Central memory CD8-positive, alpha-beta T cell (primary cell): ENCODE measurements at regions not wholly inside any gene's neighbourhood (a gene's known extent, or its start where the extent isn't known, plus 50 kb on each side); places are given as distances from the start of the nearest gene placed in this dataset.

Source experiments
- ATAC-seq: fragments of 150-1000 bp; cut with Tn5 transposase; replicated peaks from 2 replicates; pipeline ENCODE4 v1.10.0; 2022; ENCODE audit warnings: mild to moderate bottlenecking, moderate FRiP score, moderate number of reproducible peaks; ENCODE audit not compliant: poor library complexity, severe bottlenecking; ENCODE audit errors: extremely low read depth
- DNase-seq, 2 donors: peaks; one replicate each; pipeline ENCODE4 v3.0.0; 2021; ENCODE audit warnings: low spot score in 2 of 2
- H3K27ac Mint-ChIP-seq: one replicate; pipeline ENCODE4 v1.8.0; 2022; ENCODE audit warnings: low read depth, mild to moderate bottlenecking, moderate library complexity, mixed read lengths
- H3K27me3 Mint-ChIP-seq: one replicate; pipeline ENCODE4 v1.8.0; 2022; ENCODE audit warnings: mixed read lengths
- H3K36me3 Mint-ChIP-seq: one replicate; pipeline ENCODE4 v1.8.0; 2022; ENCODE audit warnings: mild to moderate bottlenecking, moderate library complexity, mixed read lengths; ENCODE audit not compliant: insufficient read depth
- H3K4me1 Mint-ChIP-seq: one replicate; pipeline ENCODE4 v1.8.0; 2022; ENCODE audit warnings: mixed read lengths
- H3K4me3 Mint-ChIP-seq: one replicate; pipeline ENCODE4 v1.8.0; 2022; ENCODE audit warnings: mild to moderate bottlenecking, moderate library complexity, mixed read lengths
- H3K9me3 Mint-ChIP-seq: one replicate; pipeline ENCODE4 v1.8.0; 2022; ENCODE audit warnings: mixed read lengths

GRCh38 chr13:99662678-99663077 is 161.4 kb downstream of the TM9SF2 start:
- no peak for ATAC-seq
- DNase-seq: no peak
- peaks cover 7% of the 10 kb centered on the region for H3K36me3 Mint-ChIP-seq
- H3K27ac Mint-ChIP-seq: no peak overlapping the region
- H3K27me3 Mint-ChIP-seq: no peaks in the 10 kb centered on the region
- no peak overlapping the region for H3K4me3 Mint-ChIP-seq
- H3K4me1 Mint-ChIP-seq: peaks cover 18% of the 10 kb centered on the region
- no peaks in the 10 kb centered on the region for H3K9me3 Mint-ChIP-seq

- H3K27ac Mint-ChIP-seq: no peak overlapping the region
- DNase-seq (no peak), ATAC-seq (no peak)
- H3K4me3 Mint-ChIP-seq: no peak overlapping the region
- H3K9me3 Mint-ChIP-seq: no peaks in the 10 kb centered on the region
- no peaks in the 10 kb centered on the region for H3K27me3 Mint-ChIP-seq
- peaks cover 7% of the 10 kb centered on the region for H3K36me3 Mint-ChIP-seq
- H3K4me1 Mint-ChIP-seq: peaks cover 27% of the 10 kb centered on the region
Observed at GRCh38 chr13:99661791-99662190, 160.5 kb downstream of the TM9SF2 start.

GRCh38 chr13:99659866-99660554 is 158.7 kb downstream of the TM9SF2 start:
- no peaks in the 10 kb centered on the region for H3K27me3 Mint-ChIP-seq

GRCh38 chr13:99659226-99659625 is 158.0 kb downstream of the TM9SF2 start:
- H3K27me3 Mint-ChIP-seq: no peaks in the 10 kb centered on the region
- peak overlapping the region; percentile 72 for H3K4me3 Mint-ChIP-seq
- no peak for ATAC-seq
- DNase-seq: no peak
- H3K36me3 Mint-ChIP-seq: peaks cover 11% of the 10 kb centered on the region
- H3K4me1 Mint-ChIP-seq: peaks cover 38% of the 10 kb centered on the region
- H3K27ac Mint-ChIP-seq: peak overlapping the region; percentile 82
- no peaks in the 10 kb centered on the region for H3K9me3 Mint-ChIP-seq

More at GRCh38 chr13:99659866-99660554, 158.7 kb downstream of the TM9SF2 start:
- no peak overlapping the region for H3K27ac Mint-ChIP-seq
- H3K36me3 Mint-ChIP-seq: peaks cover 11% of the 10 kb centered on the region
- no peaks in the 10 kb centered on the region for H3K9me3 Mint-ChIP-seq
- ATAC-seq (no peak), DNase-seq (no peak)
- H3K4me3 Mint-ChIP-seq: no peak overlapping the region
- peaks cover 38% of the 10 kb centered on the region for H3K4me1 Mint-ChIP-seq

- no peaks in the 10 kb centered on the region for H3K27me3 Mint-ChIP-seq
- ATAC-seq (peak; percentile 15), DNase-seq (peak; percentile 28 to 30)
- peak overlapping the region; percentile 72 for H3K4me3 Mint-ChIP-seq
- no peaks in the 10 kb centered on the region for H3K9me3 Mint-ChIP-seq
- H3K27ac Mint-ChIP-seq: peak overlapping the region; percentile 82
- peaks cover 38% of the 10 kb centered on the region for H3K4me1 Mint-ChIP-seq
- H3K36me3 Mint-ChIP-seq: peaks cover 11% of the 10 kb centered on the region
Observed at GRCh38 chr13:99658261-99658991, 157.2 kb downstream of the TM9SF2 start.

- Mint-ChIP-seq H3K27ac (peak overlapping the region; percentile 82), H3K9me3 (no peaks in the 10 kb centered on the region)
Observed at GRCh38 chr13:99657848-99658260, 156.6 kb downstream of the TM9SF2 start.

GRCh38 chr13:99656844-99657381 is 155.6 kb downstream of the TM9SF2 start:
- Mint-ChIP-seq H3K4me1 (peaks cover 38% of the 10 kb centered on the region), H3K27ac (peak overlapping the region; percentile 82), H3K36me3 (peaks cover 11% of the 10 kb centered on the region), H3K4me3 (peak overlapping the region; percentile 72), H3K27me3 (no peaks in the 10 kb centered on the region), H3K9me3 (no peaks in the 10 kb centered on the region)
- ATAC-seq: peak; percentile 80
- DNase-seq: peak in 1 of 2 donors; percentile 27

More at GRCh38 chr13:99657848-99658260, 156.6 kb downstream of the TM9SF2 start:
- no peaks in the 10 kb centered on the region for H3K27me3 Mint-ChIP-seq
- peak overlapping the region; percentile 72 for H3K4me3 Mint-ChIP-seq
- peak; percentile 4 for ATAC-seq
- DNase-seq: no peak
- peaks cover 11% of the 10 kb centered on the region for H3K36me3 Mint-ChIP-seq
- H3K4me1 Mint-ChIP-seq: peaks cover 38% of the 10 kb centered on the region

- DNase-seq (peak; percentile 68 to 80), ATAC-seq (peak; percentile 72)
- H3K9me3 Mint-ChIP-seq: no peaks in the 10 kb centered on the region
- peak overlapping the region; percentile 82 for H3K27ac Mint-ChIP-seq
- peaks cover 11% of the 10 kb centered on the region for H3K36me3 Mint-ChIP-seq
- H3K27me3 Mint-ChIP-seq: no peaks in the 10 kb centered on the region
- peak overlapping the region; percentile 72 for H3K4me3 Mint-ChIP-seq
- H3K4me1 Mint-ChIP-seq: peaks cover 38% of the 10 kb centered on the region
Observed at GRCh38 chr13:99656092-99656745, 154.9 kb downstream of the TM9SF2 start.

- Mint-ChIP-seq H3K4me1 (peaks cover 38% of the 10 kb centered on the region), H3K9me3 (no peaks in the 10 kb centered on the region), H3K27me3 (no peaks in the 10 kb centered on the region), H3K36me3 (peaks cover 11% of the 10 kb centered on the region), H3K27ac (peak overlapping the region; percentile 82), H3K4me3 (peak overlapping the region; percentile 72)
- ATAC-seq: no peak
- no peak for DNase-seq
Observed at GRCh38 chr13:99655351-99656091, 154.2 kb downstream of the TM9SF2 start.

GRCh38 chr13:99654076-99654475 is 152.8 kb downstream of the TM9SF2 start:
- Mint-ChIP-seq H3K4me3 (no peak overlapping the region), H3K4me1 (peaks cover 29% of the 10 kb centered on the region), H3K27me3 (no peaks in the 10 kb centered on the region), H3K9me3 (no peaks in the 10 kb centered on the region), H3K27ac (no peak overlapping the region), H3K36me3 (peaks cover 11% of the 10 kb centered on the region)
- DNase-seq (no peak), ATAC-seq (no peak)

GRCh38 chr13:99653526-99653925 is 152.3 kb downstream of the TM9SF2 start:
- ATAC-seq (no peak), DNase-seq (no peak)
- Mint-ChIP-seq H3K36me3 (peaks cover 8% of the 10 kb centered on the region), H3K27me3 (no peaks in the 10 kb centered on the region), H3K9me3 (no peaks in the 10 kb centered on the region), H3K27ac (no peak overlapping the region), H3K4me3 (no peak overlapping the region), H3K4me1 (peaks cover 24% of the 10 kb centered on the region)

- no peak overlapping the region for H3K27ac Mint-ChIP-seq
- H3K9me3 Mint-ChIP-seq: no peaks in the 10 kb centered on the region
- no peak for ATAC-seq
- no peak for DNase-seq
- H3K36me3 Mint-ChIP-seq: peaks cover 5% of the 10 kb centered on the region
- H3K4me1 Mint-ChIP-seq: peaks cover 22% of the 10 kb centered on the region
- no peak overlapping the region for H3K4me3 Mint-ChIP-seq
- H3K27me3 Mint-ChIP-seq: no peaks in the 10 kb centered on the region
Observed at GRCh38 chr13:99652901-99653300, 151.6 kb downstream of the TM9SF2 start.
